Naive thymus-derived CD8-positive, alpha-beta T cell (primary cell): ENCODE measurements at regions not wholly inside any gene's neighbourhood (a gene's known extent, or its start where the extent isn't known, plus 50 kb on each side); places are given as distances from the start of the nearest gene placed in this dataset.

Experiments
- ATAC-seq, 2 donors: fragments of 150-1000 bp; cut with Tn5 transposase in 1 of 2; sonication (Bioruptor Pico), chemical (Tn5 transposase) in 1 of 2; 1 replicate in 1 of 2; 2 replicates in 1 of 2; pipeline ENCODE4 v1.10.0; 2021; ENCODE audit warnings: mild to moderate bottlenecking in 2 of 2, moderate library complexity in 2 of 2
- POLR2A ChIA-PET: fragments of 350-600 bp; sonication (Branson Sonifier 250); formaldehyde crosslinking; loops from one replicate; lab custom pipeline; 2021; ENCODE audit warnings: antibody characterized with exemption; lab: Charles Lee
- DNase-seq, 10 donors: peaks; one replicate each; pipeline versions ENCODE4 v3.0.0 to v3.0.0-alpha.2; 2020 to 2022
- H3K27ac Mint-ChIP-seq, 10 donors: one replicate each; pipeline ENCODE4 v1.8.0; 2020 to 2022; ENCODE audit warnings: mild to moderate bottlenecking in 10 of 10, mixed read lengths in 10 of 10, moderate library complexity in 4 of 10, inconsistent platforms in 1 of 10
- H3K27me3 Mint-ChIP-seq, 5 donors: one replicate each; pipeline ENCODE4 v1.8.0; 2021 to 2022; ENCODE audit warnings: mixed read lengths in 5 of 5
- H3K36me3 Mint-ChIP-seq, 3 donors: one replicate each; pipeline ENCODE4 v1.8.0; 2020 to 2022; ENCODE audit warnings: mixed read lengths in 3 of 3, mild to moderate bottlenecking in 2 of 3, inconsistent platforms in 1 of 3
- H3K4me1 Mint-ChIP-seq, 4 donors: one replicate each; pipeline ENCODE4 v1.8.0; 2021 to 2022; ENCODE audit warnings: mixed read lengths in 4 of 4
- H3K4me3 Mint-ChIP-seq, 10 donors: one replicate each; pipeline ENCODE4 v1.8.0; 2020 to 2022; ENCODE audit warnings: mild to moderate bottlenecking in 10 of 10, mixed read lengths in 10 of 10, moderate library complexity in 6 of 10, inconsistent platforms in 1 of 10
- H3K9me3 Mint-ChIP-seq, 9 donors: one replicate each; pipeline ENCODE4 v1.8.0; 2020 to 2022; ENCODE audit warnings: mixed read lengths in 9 of 9, mild to moderate bottlenecking in 3 of 9, inconsistent platforms in 1 of 9, moderate library complexity in 1 of 9

DNA sequence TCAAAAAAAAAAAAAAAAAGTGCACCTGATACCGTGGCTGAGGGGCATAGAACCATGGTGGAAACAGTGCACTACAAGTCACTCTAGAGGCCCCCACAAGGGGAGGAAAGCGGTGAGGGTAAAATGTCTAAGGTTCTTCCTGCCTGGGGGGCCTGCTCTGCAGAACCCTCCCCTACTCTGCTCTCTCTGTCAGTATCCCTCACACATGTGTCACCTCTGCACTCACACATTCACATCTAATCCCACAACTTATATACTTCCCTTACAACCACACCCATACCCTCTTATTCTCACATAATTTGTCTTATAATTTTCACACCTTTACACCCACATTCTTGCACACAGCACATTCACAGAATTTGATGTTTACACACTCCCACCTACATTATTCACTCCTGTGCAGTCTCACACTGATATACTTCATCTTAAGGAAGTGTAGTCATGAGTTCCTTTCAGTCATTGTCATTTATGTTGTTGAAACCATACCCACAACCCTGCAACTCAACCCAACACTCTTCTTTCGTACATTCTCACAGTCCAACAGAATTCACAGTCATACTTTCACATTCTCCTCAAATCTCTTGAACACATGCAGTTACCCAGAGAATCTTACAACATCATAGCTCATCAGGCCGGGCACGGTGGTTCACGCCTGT is 68.0 kb upstream of the PAX2 start:
- DNase-seq: no peak
- Mint-ChIP-seq H3K4me3 (no peak overlapping the region), H3K27ac (no peak overlapping the region), H3K4me1 (no peaks in the 10 kb centered on the region), H3K9me3 (peaks cover 0 to 11% (median 0%) of the 10 kb centered on the region in 9 donors), H3K36me3 (peaks cover 0 to 4% (median under 1%) of the 10 kb centered on the region in 3 donors), H3K27me3 (peaks cover 29 to 71% (median 56%) of the 10 kb centered on the region in 5 donors)
- no peak for ATAC-seq
- POLR2A ChIA-PET: no interaction called here

DNA sequence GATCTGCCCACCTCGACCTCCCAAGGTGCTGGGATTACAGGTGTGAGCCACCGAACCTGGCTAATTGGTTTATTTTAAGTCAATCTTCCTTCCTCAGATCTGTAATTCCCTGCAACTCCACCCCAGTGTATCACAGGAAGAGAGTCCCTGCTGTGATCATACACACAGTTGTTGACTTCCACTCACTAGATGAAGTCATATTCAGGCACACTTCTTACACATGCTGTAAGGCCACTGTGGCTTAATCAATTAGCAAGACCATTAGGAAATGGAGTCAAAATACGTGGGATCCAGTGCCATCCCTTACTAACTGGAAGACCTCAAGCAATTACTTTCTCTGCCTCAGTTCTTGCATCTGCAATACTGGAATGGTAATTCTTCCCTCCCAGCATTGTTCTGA is 66.1 kb upstream of the PAX2 start:
- no peak overlapping the region for H3K27ac Mint-ChIP-seq
- H3K27me3 Mint-ChIP-seq: peaks cover 26 to 68% (median 52%) of the 10 kb centered on the region in 5 donors
- peaks cover 0 to 13% (median 0%) of the 10 kb centered on the region in 9 donors for H3K9me3 Mint-ChIP-seq
- peaks cover 0 to 6% (median 3%) of the 10 kb centered on the region in 4 donors for H3K4me1 Mint-ChIP-seq
- POLR2A ChIA-PET: no interaction called here
- no peak overlapping the region for H3K4me3 Mint-ChIP-seq
- DNase-seq: no peak
- peaks cover 0 to 5% (median 3%) of the 10 kb centered on the region in 3 donors for H3K36me3 Mint-ChIP-seq
- no peak for ATAC-seq

- no peak overlapping the region for H3K27ac Mint-ChIP-seq
- peaks cover 0 to 10% (median 0%) of the 10 kb centered on the region in 9 donors for H3K9me3 Mint-ChIP-seq
- peaks cover 48 to 83% (median 74%) of the 10 kb centered on the region in 5 donors for H3K27me3 Mint-ChIP-seq
- peaks cover 3 to 15% (median 8%) of the 10 kb centered on the region in 4 donors for H3K4me1 Mint-ChIP-seq
- POLR2A ChIA-PET: no interaction called here
- no peak overlapping the region for H3K4me3 Mint-ChIP-seq
- no peak for ATAC-seq
- DNase-seq: no peak
- peaks cover 0 to 9% (median 4%) of the 10 kb centered on the region in 3 donors for H3K36me3 Mint-ChIP-seq
Observed at GRCh38 chr10:100683004-100683403, 62.4 kb upstream of the PAX2 start.

DNA sequence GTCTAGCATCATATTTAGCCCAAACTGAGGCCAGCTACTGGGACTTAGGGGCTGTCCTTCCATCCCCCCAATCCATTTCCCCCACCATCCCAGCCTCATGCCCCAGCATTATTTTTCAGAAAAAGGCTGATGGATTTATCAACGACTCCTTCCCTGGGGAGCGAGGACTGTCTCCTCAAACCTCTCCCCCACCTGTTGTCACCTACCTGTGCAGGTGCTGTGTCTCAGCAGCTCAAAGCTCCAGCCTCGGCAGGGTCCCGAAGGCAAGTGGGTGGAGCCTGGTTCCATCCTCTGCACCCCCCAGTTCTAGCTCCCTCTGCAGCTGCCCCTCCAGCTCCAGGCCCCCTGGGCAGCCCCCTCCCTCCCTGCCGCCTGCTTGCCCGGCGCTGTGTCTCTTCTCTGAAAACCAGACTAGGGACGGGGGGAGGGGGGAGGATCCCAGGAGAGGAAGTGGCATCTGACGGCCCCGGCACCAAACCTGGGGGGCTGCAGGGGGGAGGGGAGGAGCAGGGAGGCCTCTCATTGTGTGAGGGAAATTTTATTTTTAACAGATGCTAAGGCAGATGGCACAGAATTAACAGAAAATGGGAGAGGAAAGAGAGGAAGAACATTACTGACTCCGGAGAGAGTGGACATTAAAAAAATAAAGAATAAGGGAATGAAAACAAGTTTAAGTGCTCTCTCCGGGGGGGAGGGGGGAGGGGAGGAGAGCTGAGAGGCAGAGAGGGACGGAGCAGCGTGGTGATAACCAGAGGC is 61.7 kb upstream of the PAX2 start:
- no peak overlapping the region for H3K4me3 Mint-ChIP-seq
- H3K27me3 Mint-ChIP-seq: peaks cover 51 to 83% (median 74%) of the 10 kb centered on the region in 5 donors
- H3K36me3 Mint-ChIP-seq: peaks cover 0 to 9% (median 4%) of the 10 kb centered on the region in 3 donors
- peaks cover 0 to 10% (median 0%) of the 10 kb centered on the region in 9 donors for H3K9me3 Mint-ChIP-seq
- no peak overlapping the region for H3K27ac Mint-ChIP-seq
- POLR2A ChIA-PET: no interaction called here
- peaks cover 3 to 15% (median 8%) of the 10 kb centered on the region in 4 donors for H3K4me1 Mint-ChIP-seq
- ATAC-seq (no peak), DNase-seq (no peak)

- Mint-ChIP-seq H3K36me3 (peaks cover 0 to 9% (median 2%) of the 10 kb centered on the region in 3 donors), H3K27me3 (peaks cover 48 to 85% (median 74%) of the 10 kb centered on the region in 5 donors), H3K4me1 (peaks cover 3 to 15% (median 8%) of the 10 kb centered on the region in 4 donors), H3K4me3 (no peak overlapping the region), H3K27ac (peak overlapping the region in 1 of 10 donors; percentile 21), H3K9me3 (peaks cover 0 to 4% (median 0%) of the 10 kb centered on the region in 9 donors)
- POLR2A ChIA-PET: no interaction called here
- ATAC-seq (no peak), DNase-seq (no peak)
Observed at GRCh38 chr10:100684688-100685235, 60.6 kb upstream of the PAX2 start.

GRCh38 chr10:100685331-100685730 is 60.1 kb upstream of the PAX2 start:
- Mint-ChIP-seq H3K36me3 (peaks cover 0 to 9% (median 2%) of the 10 kb centered on the region in 3 donors), H3K9me3 (peaks cover 0 to 4% (median 0%) of the 10 kb centered on the region in 9 donors), H3K4me3 (no peak overlapping the region), H3K27me3 (peaks cover 48 to 84% (median 70%) of the 10 kb centered on the region in 5 donors), H3K27ac (no peak overlapping the region), H3K4me1 (peaks cover 3 to 15% (median 8%) of the 10 kb centered on the region in 4 donors)
- POLR2A ChIA-PET: no interaction called here
- ATAC-seq (no peak), DNase-seq (no peak)

DNA sequence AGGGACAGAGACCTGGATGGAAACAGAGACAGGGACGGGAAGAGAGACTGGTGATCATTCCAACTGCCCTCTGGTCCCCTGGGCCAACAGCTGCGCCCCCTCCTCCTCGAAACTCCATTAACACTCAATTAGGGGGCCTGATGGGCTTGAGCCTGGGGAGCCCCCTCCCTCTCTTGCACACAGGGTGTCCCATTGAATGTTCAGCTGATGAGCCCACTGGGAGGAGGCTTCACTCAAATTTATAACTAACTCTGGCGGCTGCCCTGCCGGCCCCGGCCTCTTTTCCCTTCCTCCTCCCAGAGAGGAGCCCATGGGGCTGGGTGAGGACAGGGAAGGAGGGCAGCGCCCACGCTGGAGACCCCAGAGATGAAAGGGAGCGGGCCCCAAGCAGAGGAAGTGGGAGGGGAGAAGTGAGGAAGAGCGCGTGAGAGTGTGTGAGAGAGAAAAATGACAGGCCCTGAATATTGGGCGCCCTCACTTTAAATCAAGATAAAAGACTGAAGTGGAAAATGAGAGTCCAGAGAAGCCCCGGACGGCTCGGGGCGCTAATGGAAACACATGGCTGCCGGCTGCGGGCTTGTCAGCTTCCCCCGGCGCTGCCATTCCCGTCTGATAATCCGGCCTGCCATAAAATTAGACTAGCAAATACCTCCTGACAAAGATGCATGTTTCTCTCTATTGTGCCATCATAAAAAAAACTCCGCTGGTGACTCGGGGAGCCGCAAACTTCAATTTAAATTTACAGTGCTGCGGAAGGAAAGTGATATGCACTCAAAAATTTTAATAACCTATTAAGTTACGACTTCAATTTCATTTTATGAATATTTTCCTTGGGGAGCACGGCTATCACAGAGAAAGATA is 58.0 kb upstream of the PAX2 start:
- no peak for ATAC-seq

DNA sequence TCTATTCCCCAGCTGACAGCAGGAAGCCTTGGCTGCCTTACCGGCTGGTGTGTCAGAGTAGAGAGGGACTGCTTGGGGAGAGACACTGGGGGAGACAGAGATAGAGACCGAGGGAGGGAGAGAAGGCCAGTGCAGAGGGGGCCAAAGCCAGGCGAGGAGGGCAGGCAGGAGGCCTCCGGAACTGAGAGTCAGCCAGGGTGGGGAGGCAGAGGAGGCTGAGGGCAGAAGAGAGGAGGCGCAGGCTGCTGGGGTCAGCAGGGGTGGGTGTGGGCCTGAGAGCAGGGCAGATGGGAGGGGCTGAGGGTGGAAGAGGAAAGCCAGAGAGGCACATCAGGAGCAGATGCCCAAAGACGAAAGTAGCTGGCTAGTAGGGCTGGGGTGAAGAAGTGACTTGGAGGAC is 57.2 kb upstream of the PAX2 start:
- Mint-ChIP-seq H3K27ac (no peak overlapping the region), H3K36me3 (peaks cover 0 to 5% (median 2%) of the 10 kb centered on the region in 3 donors), H3K4me3 (no peak overlapping the region), H3K4me1 (peaks cover 1 to 13% (median 5%) of the 10 kb centered on the region in 4 donors), H3K27me3 (peaks cover 50 to 87% (median 76%) of the 10 kb centered on the region in 5 donors), H3K9me3 (peaks cover 0 to 2% (median 0%) of the 10 kb centered on the region in 9 donors)
- DNase-seq: no peak
- no peak for ATAC-seq
- POLR2A ChIA-PET: no interaction called here

More for the DNA sequence above, 58.0 kb upstream of the PAX2 start:
- Mint-ChIP-seq H3K27ac (no peak overlapping the region), H3K27me3 (peaks cover 58 to 92% (median 83%) of the 10 kb centered on the region in 5 donors), H3K4me1 (peaks cover 3 to 15% (median 8%) of the 10 kb centered on the region in 4 donors), H3K36me3 (peaks cover 0 to 9% (median 2%) of the 10 kb centered on the region in 3 donors), H3K9me3 (peaks cover 0 to 4% (median 0%) of the 10 kb centered on the region in 9 donors), H3K4me3 (peak overlapping the region in 1 of 10 donors; percentile 26)
- DNase-seq: no peak
- POLR2A ChIA-PET: no interaction called here

- H3K36me3 Mint-ChIP-seq: no peaks in the 10 kb centered on the region
- H3K4me3 Mint-ChIP-seq: no peak overlapping the region
- H3K27me3 Mint-ChIP-seq: peaks cover 27 to 43% (median 34%) of the 10 kb centered on the region in 5 donors
- ATAC-seq: no peak
- DNase-seq: no peak
- peaks cover 0 to 8% (median 0%) of the 10 kb centered on the region in 4 donors for H3K4me1 Mint-ChIP-seq
- POLR2A ChIA-PET: interaction anchor here (0.6 kb wide), 1 partner anchor 106 kb away, joined by 3 read pairs; no protein-coding TSS in a partner anchor
- no peak overlapping the region for H3K27ac Mint-ChIP-seq
- no peaks in the 10 kb centered on the region for H3K9me3 Mint-ChIP-seq
Observed at GRCh38 chr10:100693821-100694220, 51.6 kb upstream of the PAX2 start.
